Testis (tissue), 2 donors: ENCODE measurements at regions not wholly inside any gene's neighbourhood (a gene's known extent, or its start where the extent isn't known, plus 50 kb on each side); places are given as distances from the start of the nearest gene placed in this dataset.
"Not testable (repeated sequence)": the region's sequence is repeated elsewhere in the genome, so short reads cannot be mapped to it uniquely, and the experiment has no call there.

Source experiments
- DNase-seq: peaks from one replicate; pipeline ENCODE4 v3.0.0-alpha.2; 2019
- H3K27ac ChIP-seq, 2 donors: fragments of 200-600 bp; sonication (generic); one replicate each; pipeline ENCODE4 v1.5.1; 2019
- H3K27me3 ChIP-seq: fragments of 200-600 bp; sonication (generic); one replicate; pipeline ENCODE4 v1.5.1; 2019
- H3K36me3 ChIP-seq: fragments of 200-600 bp; sonication (generic); one replicate; pipeline ENCODE4 v1.5.1; 2017; ENCODE audit warnings: low read depth; ENCODE audit errors: missing control alignments
- H3K4me1 ChIP-seq: fragments of 200-600 bp; sonication (generic); one replicate; pipeline ENCODE4 v1.5.1; 2019
- H3K4me3 ChIP-seq, 2 donors: fragments of 200-600 bp; sonication (generic); one replicate each; pipeline ENCODE4 v1.5.1; 2017 to 2019
- H3K9me3 ChIP-seq: fragments of 200-600 bp; sonication (generic); one replicate; pipeline ENCODE4 v1.5.1; 2017
- POLR2A ChIP-seq: fragments of 450-650 bp; IDR thresholded peaks from one replicate; pipeline ENCODE4 v1.6.1; 2017; ENCODE audit warnings: antibody characterized with exemption, mild to moderate bottlenecking, moderate library complexity
- WGBS, 2 donors: methylation state at CpG; one replicate each; pipeline ENCODE4 v1.1.5; 2018; 5-methylcytosine and 5-hydroxymethylcytosine counted together
- intact Hi-C: fragments of 100-400 bp; cut with DNase I; formaldehyde crosslinking; loops from one replicate; pipeline ENCODE4 v1.15.1; 2023; ENCODE audit warnings: low total_unique reads
- TF ChIP-seq, protein P1 (sequence below), 3 experiments: fragments of 450-650 bp in 2 of 3; fragments of 200-600 bp in 1 of 3; sonication (generic) in 1 of 3; IDR thresholded peaks; one replicate each; pipeline ENCODE4 v1.5.1; 2016 to 2019; ENCODE audit warnings: antibody characterized with exemption in 3 of 3, mild to moderate bottlenecking in 2 of 3, moderate library complexity in 1 of 3

DNA sequence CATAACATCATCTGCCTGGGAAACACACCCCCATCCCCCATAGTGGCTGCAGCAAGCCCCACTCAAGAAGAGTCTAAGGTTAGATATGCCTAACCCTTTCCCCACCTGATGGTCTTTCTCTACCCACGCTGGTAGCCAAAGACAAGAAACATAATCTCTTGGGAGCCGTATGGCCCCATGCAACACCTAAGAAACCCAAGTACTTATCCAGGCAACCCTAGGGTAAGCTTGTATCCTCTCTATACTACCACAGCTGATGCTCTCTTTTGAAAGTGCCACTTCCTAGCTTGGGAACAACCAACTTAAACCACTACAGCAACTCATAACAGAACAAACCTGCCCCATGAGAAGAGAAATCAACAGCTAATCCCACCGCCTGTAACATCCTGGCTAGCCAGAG lies 161.1 kb downstream of the MSN start:
- Histone ChIP-seq H3K36me3 (no peaks in the 10 kb centered on the region), H3K27ac (no peak overlapping the region), H3K4me1 (no peaks in the 10 kb centered on the region), H3K27me3 (no peaks in the 10 kb centered on the region), H3K4me3 (no peak overlapping the region), H3K9me3 (no peaks in the 10 kb centered on the region)
- TF ChIP-seq POLR2A: no peak
- TF ChIP-seq, protein P1, sequence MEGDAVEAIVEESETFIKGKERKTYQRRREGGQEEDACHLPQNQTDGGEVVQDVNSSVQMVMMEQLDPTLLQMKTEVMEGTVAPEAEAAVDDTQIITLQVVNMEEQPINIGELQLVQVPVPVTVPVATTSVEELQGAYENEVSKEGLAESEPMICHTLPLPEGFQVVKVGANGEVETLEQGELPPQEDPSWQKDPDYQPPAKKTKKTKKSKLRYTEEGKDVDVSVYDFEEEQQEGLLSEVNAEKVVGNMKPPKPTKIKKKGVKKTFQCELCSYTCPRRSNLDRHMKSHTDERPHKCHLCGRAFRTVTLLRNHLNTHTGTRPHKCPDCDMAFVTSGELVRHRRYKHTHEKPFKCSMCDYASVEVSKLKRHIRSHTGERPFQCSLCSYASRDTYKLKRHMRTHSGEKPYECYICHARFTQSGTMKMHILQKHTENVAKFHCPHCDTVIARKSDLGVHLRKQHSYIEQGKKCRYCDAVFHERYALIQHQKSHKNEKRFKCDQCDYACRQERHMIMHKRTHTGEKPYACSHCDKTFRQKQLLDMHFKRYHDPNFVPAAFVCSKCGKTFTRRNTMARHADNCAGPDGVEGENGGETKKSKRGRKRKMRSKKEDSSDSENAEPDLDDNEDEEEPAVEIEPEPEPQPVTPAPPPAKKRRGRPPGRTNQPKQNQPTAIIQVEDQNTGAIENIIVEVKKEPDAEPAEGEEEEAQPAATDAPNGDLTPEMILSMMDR (IDR thresholded peaks at IDR 0.05): no peak
- 85 to 92% methylated on average over 2 to 3 of the region's 3 CpGs for WGBS, 2 donors
- DNase-seq: no peak
- intact Hi-C loops: no loop called here

DNA sequence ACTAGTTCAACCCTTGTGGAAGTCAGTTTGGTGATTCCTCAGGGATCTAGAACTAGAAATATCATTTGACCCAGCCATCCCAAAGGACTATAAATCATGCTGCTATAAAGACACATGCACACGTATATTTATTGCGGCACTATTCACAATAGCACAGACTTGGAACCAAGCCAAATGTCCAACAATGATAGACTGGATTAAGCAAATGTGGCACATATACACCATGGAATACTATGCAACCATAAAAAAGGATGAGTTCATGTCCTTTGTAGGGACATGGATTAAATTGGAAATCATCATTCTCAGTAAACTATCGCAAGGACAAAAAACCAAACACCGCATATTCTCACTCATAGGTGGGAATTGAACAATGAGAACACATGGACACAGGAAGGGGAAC lies 157.8 kb downstream of the MSN start:
- H3K4me1 ChIP-seq, H3K4me3 ChIP-seq, intact Hi-C loops, DNase-seq, H3K36me3 ChIP-seq, H3K27ac ChIP-seq, H3K9me3 ChIP-seq, H3K27me3 ChIP-seq: not testable (repeated sequence)
- 85 to 87% methylated on average over 4 of the region's 4 CpGs for WGBS, 2 donors

DNA sequence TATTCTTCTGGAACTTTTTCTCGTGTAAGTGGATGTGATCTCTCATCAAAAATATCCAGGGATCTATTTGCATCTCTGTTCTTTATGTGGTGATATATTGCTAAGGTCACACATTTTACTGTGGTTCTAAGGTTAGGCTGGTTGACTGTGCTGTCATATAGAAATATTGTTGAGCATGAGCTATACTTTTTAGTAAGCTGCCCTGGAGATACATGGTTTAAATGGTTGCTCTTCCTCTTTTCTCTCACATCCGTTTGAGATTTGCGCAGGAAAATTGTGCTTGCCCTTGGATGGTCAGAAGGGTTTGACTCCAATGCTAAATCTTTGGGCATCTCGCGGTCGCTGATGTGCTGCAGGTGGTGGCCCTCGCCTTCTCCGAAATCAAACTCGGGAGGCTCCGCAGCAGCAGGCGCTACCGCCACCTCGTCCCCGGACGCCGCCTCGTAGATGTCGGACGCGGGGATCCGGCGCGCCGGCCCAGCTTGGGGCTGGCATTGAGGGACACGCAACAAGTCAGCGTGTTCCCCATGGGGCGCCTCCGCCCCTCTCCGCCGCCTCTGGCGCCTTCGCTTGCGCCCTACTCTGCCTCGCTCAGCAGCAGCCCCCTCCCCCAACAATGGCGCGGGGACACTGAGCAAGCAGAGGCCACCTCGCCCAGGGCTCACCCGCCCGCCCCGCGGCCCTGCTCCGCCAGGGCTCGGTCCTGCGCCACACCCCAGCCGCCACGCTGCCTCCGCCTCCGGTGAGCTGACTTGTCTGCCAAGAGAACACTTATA lies 154.5 kb downstream of the MSN start:
- 2 to 3% methylated on average over 21 to 35 of the region's 48 CpGs for WGBS, 2 donors
- no peaks in the 10 kb centered on the region for H3K4me1 ChIP-seq
- TF ChIP-seq, protein P1 (IDR thresholded peaks at IDR 0.05): no peak
- no peak for TF ChIP-seq POLR2A
- H3K27me3 ChIP-seq: no peaks in the 10 kb centered on the region
- no peaks in the 10 kb centered on the region for H3K9me3 ChIP-seq
- no peak overlapping the region for H3K27ac ChIP-seq
- peak overlapping the region in 1 of 2 donors; percentile 31 for H3K4me3 ChIP-seq
- H3K36me3 ChIP-seq: no peaks in the 10 kb centered on the region
- intact Hi-C loops: no loop called here
- peak; percentile 16 for DNase-seq

DNA sequence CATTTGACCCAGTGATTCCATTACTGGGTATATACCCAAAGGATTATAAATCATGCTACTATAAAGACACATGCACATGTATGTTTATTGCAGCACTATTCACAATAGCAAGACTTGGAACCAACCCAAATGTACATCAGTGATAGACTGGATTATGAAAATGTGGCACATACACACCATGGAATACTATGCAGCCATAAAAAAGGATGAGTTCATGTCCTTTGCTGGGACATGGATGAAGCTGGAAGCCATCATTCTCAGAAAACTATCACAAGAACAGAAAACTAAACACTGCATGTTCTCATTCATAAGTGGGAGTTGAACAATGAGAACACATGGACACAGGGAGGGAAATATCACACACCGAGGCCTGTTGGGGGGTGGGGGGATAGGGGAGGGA lies 152.5 kb downstream of the MSN start:
- H3K4me3 ChIP-seq, H3K4me1 ChIP-seq, DNase-seq, H3K36me3 ChIP-seq, H3K27ac ChIP-seq, H3K9me3 ChIP-seq, H3K27me3 ChIP-seq, intact Hi-C loops: not testable (repeated sequence)
- 50 to 86% methylated on average over 1 of the region's 1 CpG for WGBS, 2 donors

DNA sequence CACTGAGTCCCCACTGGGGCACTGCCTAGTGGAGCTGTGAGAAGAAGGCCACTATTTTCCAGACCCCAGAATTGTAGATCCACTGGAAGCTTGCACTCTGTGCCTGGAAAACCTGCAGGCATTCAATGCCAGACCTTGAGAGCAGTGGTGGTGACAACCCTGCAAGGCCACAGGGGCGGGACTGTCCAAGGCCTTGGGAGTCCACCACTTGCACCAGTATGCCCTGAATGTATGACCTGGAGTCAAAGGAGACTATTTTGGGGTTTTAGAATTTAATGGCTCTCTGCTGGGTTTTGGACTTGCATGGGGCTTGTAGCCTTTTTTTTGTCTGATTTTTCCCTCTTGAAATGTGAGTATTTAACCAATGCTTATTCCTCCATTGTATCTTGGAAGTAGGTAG lies 145.8 kb downstream of the MSN start:
- TF ChIP-seq POLR2A: no peak
- TF ChIP-seq, protein P1 (IDR thresholded peaks at IDR 0.05): no peak
- no peak overlapping the region for H3K4me3 ChIP-seq
- DNase-seq: no peak
- no peaks in the 10 kb centered on the region for H3K27me3 ChIP-seq
- no peaks in the 10 kb centered on the region for H3K4me1 ChIP-seq
- no peaks in the 10 kb centered on the region for H3K9me3 ChIP-seq
- H3K27ac ChIP-seq: no peak overlapping the region
- H3K36me3 ChIP-seq: no peaks in the 10 kb centered on the region
- intact Hi-C loops: no loop called here
- WGBS, 2 donors: 75% methylated on average over 1 of the region's 1 CpG; no CpG with 5 or more reads in 1 of the 2 donors
